PC-9 (cell line): ENCODE measurements at regions not wholly inside any gene's neighbourhood (a gene's known extent, or its start where the extent isn't known, plus 50 kb on each side); places are given as distances from the start of the nearest gene placed in this dataset.

Experiments
- CTCF ChIP-seq: fragments of 200-600 bp; sonication (generic); conservative IDR thresholded peaks from 2 replicates; pipeline ENCODE4 v1.6.1; 2017; ENCODE audit warnings: mixed run types, antibody characterized with exemption, mild to moderate bottlenecking, moderate library complexity
- EZH2 ChIP-seq: fragments of 200-600 bp; sonication (generic); IDR thresholded peaks from 2 replicates; pipeline ENCODE4 v1.8.0; 2017; ENCODE audit warnings: antibody characterized with exemption, low read depth

GRCh38 chr2:215712871-215713790 is 277.3 kb upstream of the FN1 start:
- TF ChIP-seq CTCF (no peak), EZH2 (no peak)
